Sciatic nerve (tissue), 2 donors: ENCODE measurements at regions not wholly inside any gene's neighbourhood (a gene's known extent, or its start where the extent isn't known, plus 50 kb on each side); places are given as distances from the start of the nearest gene placed in this dataset.

Experiments
- ATAC-seq: fragments of 200-7000 bp; cut with Tn5 transposase; one replicate; pipeline ENCODE4 v1.9.1; 2020; ENCODE audit warnings: mild to moderate bottlenecking, moderate library complexity
- DNase-seq: peaks from one replicate; pipeline ENCODE4 v3.0.0-alpha.2; 2020; ENCODE audit warnings: low spot score
- intact Hi-C: fragments of 100-400 bp; cut with DNase I; formaldehyde crosslinking; loops from one replicate; pipeline ENCODE4 v1.14.2; 2022
- donor health status: DM: no; HTN: no; CAD: no.
- donor health status: DM: no; HTN: no; CAD: no.

GRCh38 chr15:39106950-39107349 lies 473.9 kb upstream of the THBS1 start:
- intact Hi-C loops, result no loop called here

GRCh38 chr15:39108021-39108420 lies 472.9 kb upstream of the THBS1 start:
- ATAC-seq, result no peak
- intact Hi-C loops, result no loop called here
- no peak for DNase-seq

More at GRCh38 chr15:39106950-39107349, 473.9 kb upstream of the THBS1 start:
- ATAC-seq (no peak), DNase-seq (no peak)

- ATAC-seq, result no peak
- no peak for DNase-seq
- intact Hi-C loops, result no loop called here
Measured at GRCh38 chr15:39110336-39110735, 470.5 kb upstream of the THBS1 start.

GRCh38 chr15:39110746-39111145 lies 470.1 kb upstream of the THBS1 start:
- ATAC-seq (no peak), DNase-seq (no peak)
- intact Hi-C loops, result no loop called here

- intact Hi-C loops, result no loop called here
- no peak for ATAC-seq
Measured at GRCh38 chr15:39113741-39114140, 467.1 kb upstream of the THBS1 start.

GRCh38 chr15:39114690-39115378 lies 466.0 kb upstream of the THBS1 start:
- ATAC-seq (no peak), DNase-seq (no peak)
- intact Hi-C loops, result no loop called here

More at GRCh38 chr15:39113741-39114140, 467.1 kb upstream of the THBS1 start:
- DNase-seq, result no peak

- DNase-seq, result no peak
- no peak for ATAC-seq
- intact Hi-C loops, result no loop called here
Measured at GRCh38 chr15:39115379-39116057, 465.4 kb upstream of the THBS1 start.

- DNase-seq (no peak), ATAC-seq (peak; percentile 55)
- intact Hi-C loops, result no loop called here
Measured at GRCh38 chr15:39118510-39118909, 462.4 kb upstream of the THBS1 start.

GRCh38 chr15:39124155-39124552 lies 456.7 kb upstream of the THBS1 start:
- intact Hi-C loops, result no loop called here

GRCh38 chr15:39124553-39125171 lies 456.2 kb upstream of the THBS1 start:
- intact Hi-C loops, result no loop called here
- ATAC-seq (peak; percentile 68), DNase-seq (no peak)

More at GRCh38 chr15:39124155-39124552, 456.7 kb upstream of the THBS1 start:
- ATAC-seq (no peak), DNase-seq (no peak)

GRCh38 chr15:39125226-39125625 lies 455.7 kb upstream of the THBS1 start:
- no peak for DNase-seq
- intact Hi-C loops, result no loop called here
- ATAC-seq, result no peak

GRCh38 chr15:39125904-39126303 lies 455.0 kb upstream of the THBS1 start:
- ATAC-seq, result no peak
- intact Hi-C loops, result no loop called here

GRCh38 chr15:39127151-39127790 lies 453.6 kb upstream of the THBS1 start:
- intact Hi-C loops, result no loop called here
- DNase-seq, result no peak
- no peak for ATAC-seq

More at GRCh38 chr15:39125904-39126303, 455.0 kb upstream of the THBS1 start:
- no peak for DNase-seq

GRCh38 chr15:39127925-39128617 lies 452.8 kb upstream of the THBS1 start:
- no peak for ATAC-seq
- DNase-seq, result no peak
- intact Hi-C loops, result no loop called here

GRCh38 chr15:39128746-39129145 lies 452.1 kb upstream of the THBS1 start:
- ATAC-seq (no peak), DNase-seq (no peak)
- intact Hi-C loops, result no loop called here

- ATAC-seq (no peak), DNase-seq (no peak)
- intact Hi-C loops, result no loop called here
Measured at GRCh38 chr15:39130556-39131379, 450.1 kb upstream of the THBS1 start.

- intact Hi-C loops, result no loop called here
- no peak for DNase-seq
- ATAC-seq, result peak; percentile 46
Measured at GRCh38 chr15:39131609-39132008, 449.3 kb upstream of the THBS1 start.

- intact Hi-C loops, result no loop called here
- no peak for ATAC-seq
- DNase-seq, result no peak
Measured at GRCh38 chr15:39132070-39132469, 448.8 kb upstream of the THBS1 start.
